WTC11 (cell line): ENCODE measurements at regions not wholly inside any gene's neighbourhood (a gene's known extent, or its start where the extent isn't known, plus 50 kb on each side); places are given as distances from the start of the nearest gene placed in this dataset.

ENCODE experiments used
- CBFB ChIP-seq: sonication (generic); formaldehyde crosslinking; IDR thresholded peaks from 2 replicates; pipeline ENCODE4 v1.8.1; 2022; ENCODE audit warnings: mild to moderate bottlenecking, low read depth, missing genetic modification reagents
- CREB1 ChIP-seq: sonication (generic); formaldehyde crosslinking; IDR thresholded peaks from 2 replicates; pipeline ENCODE4 v1.8.0; 2023; ENCODE audit warnings: mild to moderate bottlenecking, missing genetic modification reagents
- CTCF ChIP-seq: fragments of 200-600 bp; IDR thresholded peaks from 2 replicates; pipeline ENCODE4 v1.8.0; 2022; ENCODE audit warnings: antibody characterized with exemption
- ESRRA ChIP-seq: sonication (generic); formaldehyde crosslinking; IDR thresholded peaks from 2 replicates; pipeline ENCODE4 v1.8.1; 2022; ENCODE audit warnings: mild to moderate bottlenecking, missing genetic modification reagents, borderline replicate concordance
- HMGXB4 ChIP-seq: sonication (generic); formaldehyde crosslinking; IDR thresholded peaks from 2 replicates; pipeline ENCODE4 v1.8.1; 2023; ENCODE audit warnings: mild to moderate bottlenecking, moderate library complexity, missing genetic modification reagents
- JUN ChIP-seq: sonication (generic); formaldehyde crosslinking; IDR thresholded peaks from 2 replicates; pipeline ENCODE4 v1.8.0; 2023; ENCODE audit warnings: mild to moderate bottlenecking, missing genetic modification reagents
- MYBL2 ChIP-seq: sonication (generic); formaldehyde crosslinking; IDR thresholded peaks from 2 replicates; pipeline ENCODE4 v1.8.1; 2023; ENCODE audit warnings: mild to moderate bottlenecking, moderate library complexity, missing genetic modification reagents
- RELA ChIP-seq: sonication (generic); formaldehyde crosslinking; IDR thresholded peaks from 2 replicates; pipeline ENCODE4 v1.8.1; 2022; ENCODE audit warnings: missing genetic modification reagents, mild to moderate bottlenecking, borderline replicate concordance
- ZNF121 ChIP-seq: sonication (generic); formaldehyde crosslinking; IDR thresholded peaks from 2 replicates; pipeline ENCODE4 v1.8.0; 2023; ENCODE audit warnings: missing genetic modification reagents
- ZNF232 ChIP-seq: sonication (generic); formaldehyde crosslinking; IDR thresholded peaks from 2 replicates; pipeline ENCODE4 v1.8.0; 2022; ENCODE audit warnings: mild to moderate bottlenecking, missing genetic modification reagents
- ZNF263 ChIP-seq: sonication (generic); formaldehyde crosslinking; IDR thresholded peaks from 2 replicates; pipeline ENCODE4 v1.8.1; 2022; ENCODE audit warnings: low read depth, mild to moderate bottlenecking, moderate library complexity, missing genetic modification reagents
- TF ChIP-seq, protein P1 (sequence below): sonication (generic); formaldehyde crosslinking; conservative IDR thresholded peaks from 2 replicates; pipeline ENCODE4 v1.8.1; 2022; ENCODE audit warnings: mild to moderate bottlenecking, missing genetic modification reagents
- TF ChIP-seq, protein P2 (sequence below): sonication (generic); formaldehyde crosslinking; IDR thresholded peaks from 2 replicates; pipeline ENCODE4 v1.8.1; 2022; ENCODE audit warnings: low read depth, mild to moderate bottlenecking, moderate library complexity, missing genetic modification reagents, borderline replicate concordance

GRCh38 chr5:68395302-68395701 is 179.7 kb downstream of the PIK3R1 start:
- TF ChIP-seq, protein P1, sequence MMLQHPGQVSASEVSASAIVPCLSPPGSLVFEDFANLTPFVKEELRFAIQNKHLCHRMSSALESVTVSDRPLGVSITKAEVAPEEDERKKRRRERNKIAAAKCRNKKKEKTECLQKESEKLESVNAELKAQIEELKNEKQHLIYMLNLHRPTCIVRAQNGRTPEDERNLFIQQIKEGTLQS (CRISPR knock-in tag): no peak
- no peak for TF ChIP-seq HMGXB4 (CRISPR knock-in tag)
- TF ChIP-seq, protein P2, sequence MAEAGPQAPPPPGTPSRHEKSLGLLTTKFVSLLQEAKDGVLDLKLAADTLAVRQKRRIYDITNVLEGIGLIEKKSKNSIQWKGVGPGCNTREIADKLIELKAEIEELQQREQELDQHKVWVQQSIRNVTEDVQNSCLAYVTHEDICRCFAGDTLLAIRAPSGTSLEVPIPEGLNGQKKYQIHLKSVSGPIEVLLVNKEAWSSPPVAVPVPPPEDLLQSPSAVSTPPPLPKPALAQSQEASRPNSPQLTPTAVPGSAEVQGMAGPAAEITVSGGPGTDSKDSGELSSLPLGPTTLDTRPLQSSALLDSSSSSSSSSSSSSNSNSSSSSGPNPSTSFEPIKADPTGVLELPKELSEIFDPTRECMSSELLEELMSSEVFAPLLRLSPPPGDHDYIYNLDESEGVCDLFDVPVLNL (CRISPR knock-in tag): no peak
- TF ChIP-seq MYBL2 (CRISPR knock-in tag): no peak
- TF ChIP-seq ZNF121 (CRISPR knock-in tag): no peak
- no peak for TF ChIP-seq ZNF263
- TF ChIP-seq RELA (CRISPR knock-in tag): no peak
- no peak for TF ChIP-seq ZNF232 (CRISPR knock-in tag)
- TF ChIP-seq CBFB (CRISPR knock-in tag): no peak
- no peak for TF ChIP-seq CTCF
- no peak for TF ChIP-seq CREB1 (CRISPR knock-in tag)
- TF ChIP-seq JUN: no peak
- TF ChIP-seq ESRRA (CRISPR knock-in tag): no peak
